Hepatocyte (in vitro differentiated cells): ENCODE measurements at regions not wholly inside any gene's neighbourhood (a gene's known extent, or its start where the extent isn't known, plus 50 kb on each side); places are given as distances from the start of the nearest gene placed in this dataset.

ENCODE experiments used
- CTCF ChIP-seq: fragments of 200-600 bp; sonication (generic); IDR thresholded peaks from 2 replicates; pipeline ENCODE4 v1.5.1; 2016; ENCODE audit warnings: antibody characterized with exemption, mild to moderate bottlenecking; ENCODE audit not compliant: poor library complexity
- EZH2 ChIP-seq: fragments of 200-600 bp; sonication (generic); IDR thresholded peaks from 2 replicates; pipeline ENCODE4 v1.6.1; 2016; ENCODE audit warnings: antibody characterized with exemption, mild to moderate bottlenecking, borderline replicate concordance

- TF ChIP-seq CTCF (no peak), EZH2 (no peak)
Measured at GRCh38 chr10:30553018-30553625, 76.4 kb downstream of the LYZL2 start.
